GM19035 (cell line): ENCODE measurements at regions not wholly inside any gene's neighbourhood (a gene's known extent, or its start where the extent isn't known, plus 50 kb on each side); places are given as distances from the start of the nearest gene placed in this dataset.
"Not testable (repeated sequence)": the region's sequence is repeated elsewhere in the genome, so short reads cannot be mapped to it uniquely, and the experiment has no call there.

ENCODE experiments used
- ATAC-seq: cut with Tn5 transposase; IDR thresholded peaks from one replicate; pipeline ENCODE4 v1.9.1; 2021; ENCODE audit not compliant: unreplicated experiment

- no peak for ATAC-seq
These were observed 395.1 kb downstream of the TFAP2B start for GRCh38 chr6:51213811-51214210.

GRCh38 chr6:51214442-51214841, 395.8 kb downstream of the TFAP2B start:
- ATAC-seq, result no peak

- no peak for ATAC-seq
These were observed 399.5 kb downstream of the TFAP2B start for GRCh38 chr6:51218181-51218580.

GRCh38 chr6:51224580-51225240, 406.0 kb downstream of the TFAP2B start:
- not testable (repeated sequence) for ATAC-seq

DNA sequence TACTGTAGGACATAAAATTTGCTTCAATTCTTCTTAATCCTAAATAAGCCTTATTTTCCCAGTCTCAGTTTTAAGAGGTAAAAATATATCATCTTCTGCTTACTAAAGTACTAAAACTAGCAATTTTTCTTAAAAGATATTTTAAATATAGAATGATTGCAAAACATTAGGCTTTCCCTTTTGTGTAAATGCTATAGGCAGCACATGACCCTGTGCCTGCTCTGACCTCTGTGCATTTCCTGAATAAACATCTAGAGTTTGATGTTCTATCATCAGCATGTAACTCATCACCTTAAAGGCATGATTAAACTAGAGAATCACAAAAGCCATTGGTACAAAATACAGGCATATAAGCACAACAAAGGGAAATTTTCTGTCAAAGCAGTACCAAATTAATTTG, 422.7 kb downstream of the TFAP2B start:
- no peak for ATAC-seq

- no peak for ATAC-seq
These were observed 431.1 kb downstream of the TFAP2B start for GRCh38 chr6:51249798-51250197.

- ATAC-seq, result no peak
These were observed 431.6 kb downstream of the TFAP2B start for GRCh38 chr6:51250317-51250716.

DNA sequence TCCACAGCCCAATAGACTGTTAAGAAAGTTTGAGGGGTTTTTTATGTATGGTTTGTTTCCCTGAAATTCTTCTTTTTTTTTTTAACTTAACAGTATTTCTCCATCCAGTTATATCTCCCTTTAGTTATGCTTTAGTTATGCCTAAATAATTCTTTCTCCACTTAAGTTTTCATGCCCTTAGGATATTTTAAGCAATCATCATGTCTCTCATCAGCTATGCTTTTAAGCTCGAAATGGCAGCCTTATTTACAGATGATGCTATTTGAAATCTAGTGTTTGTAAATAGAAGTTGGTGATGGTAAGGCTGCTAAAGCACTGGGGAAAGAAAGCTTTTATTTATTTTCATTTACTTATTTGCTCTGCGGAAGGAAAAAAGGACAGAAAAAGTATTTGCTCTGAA, 439.3 kb downstream of the TFAP2B start:
- ATAC-seq, result no peak

DNA sequence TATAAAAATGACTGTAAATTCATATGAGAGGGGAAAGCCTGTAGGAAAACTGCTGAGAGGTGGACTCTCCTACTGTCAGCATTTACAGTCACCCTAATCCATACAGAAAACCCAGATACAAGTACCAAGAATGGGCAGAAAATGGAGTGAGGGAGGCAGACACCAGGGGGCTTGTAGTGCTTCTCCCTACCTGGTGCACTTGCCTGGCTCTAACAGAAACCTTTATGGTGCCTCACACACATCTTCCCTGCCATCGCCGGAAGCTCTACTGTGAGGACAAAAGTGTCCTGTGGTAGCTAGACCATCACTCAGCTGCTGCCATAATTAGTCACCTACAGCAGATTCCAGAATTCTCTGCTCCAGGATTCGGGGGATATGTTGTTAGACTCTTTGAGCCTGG, 441.3 kb downstream of the TFAP2B start:
- no peak for ATAC-seq

DNA sequence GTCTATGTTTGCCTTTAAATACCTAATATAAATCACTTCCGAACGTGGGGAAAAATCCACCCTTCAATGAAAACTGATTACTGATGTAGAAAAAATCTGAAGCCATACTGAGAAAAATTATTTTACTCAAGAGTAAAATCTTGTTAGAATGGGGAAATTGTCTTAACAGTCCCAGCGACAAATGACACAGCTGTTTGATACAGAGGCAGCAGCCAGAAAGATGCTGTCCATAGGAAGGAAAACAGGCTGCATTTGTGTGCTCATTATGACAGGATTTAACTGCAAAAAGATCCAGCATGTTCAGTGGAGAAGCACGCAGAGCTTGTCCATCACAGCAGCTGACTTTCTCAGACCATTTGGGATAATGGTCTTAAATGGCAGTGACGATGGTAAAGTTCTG, 443.0 kb downstream of the TFAP2B start:
- ATAC-seq, result no peak

GRCh38 chr6:51265426-51265825, 446.8 kb downstream of the TFAP2B start:
- no peak for ATAC-seq

GRCh38 chr6:51266604-51267003, 447.9 kb downstream of the TFAP2B start:
- ATAC-seq, result no peak

- ATAC-seq, result no peak
These were observed 450.0 kb downstream of the TFAP2B start for GRCh38 chr6:51268666-51269065.

- ATAC-seq, result no peak
These were observed 451.2 kb downstream of the TFAP2B start for GRCh38 chr6:51269876-51270275.

GRCh38 chr6:51271615-51272014, 452.9 kb downstream of the TFAP2B start:
- ATAC-seq, result no peak

DNA sequence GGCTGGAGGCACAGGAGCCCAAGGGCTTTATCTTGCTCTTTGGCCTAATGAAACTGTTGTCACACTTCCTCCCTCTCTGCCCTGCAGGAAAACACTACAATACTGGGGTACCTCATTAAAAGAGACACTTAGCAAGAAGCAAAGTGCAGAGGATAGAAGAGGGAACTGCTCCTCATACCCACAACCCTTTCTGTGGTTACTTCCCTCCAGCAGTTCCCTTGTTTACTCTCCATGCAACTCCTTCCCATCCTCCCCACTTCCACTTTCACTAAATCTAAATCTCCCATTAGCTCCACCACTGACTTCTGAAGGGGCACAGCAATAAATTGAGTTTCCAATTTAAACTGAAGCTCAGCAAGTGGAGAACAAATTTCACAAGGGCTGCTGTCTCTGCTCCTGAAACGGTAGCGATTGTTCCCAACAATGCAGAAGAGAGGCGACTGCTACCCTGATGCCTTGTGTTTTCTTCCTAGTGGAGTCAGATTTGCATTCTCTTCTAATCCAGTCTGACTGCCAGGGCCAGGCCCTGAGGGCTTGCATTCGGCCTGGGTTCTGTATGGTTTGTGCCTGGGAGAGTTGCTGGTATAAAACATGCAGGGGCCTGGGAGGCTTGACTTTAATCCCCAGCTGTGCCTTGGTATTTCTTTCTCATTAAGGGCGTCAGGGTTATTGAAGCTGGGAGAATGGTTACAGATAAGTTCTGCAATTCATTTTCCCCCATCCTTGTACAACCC, 454.7 kb downstream of the TFAP2B start:
- ATAC-seq, result no peak

DNA sequence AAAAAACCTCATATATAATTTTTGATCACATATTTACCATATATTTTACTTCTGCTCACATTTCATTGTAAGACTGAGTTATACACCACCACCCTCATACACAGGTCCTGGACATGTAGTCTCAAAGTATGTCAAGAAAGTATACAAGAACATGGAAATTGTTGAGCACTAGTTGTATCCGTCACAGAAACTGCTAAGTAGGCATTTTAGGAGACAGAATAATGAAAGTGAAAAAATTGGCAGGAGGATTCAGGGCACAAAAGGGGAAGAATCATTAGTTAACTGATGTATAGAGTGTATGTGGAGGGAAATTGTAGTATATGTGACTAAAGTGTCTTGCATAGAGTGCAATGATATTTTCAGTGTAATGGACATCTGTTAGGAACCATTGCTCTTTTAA, 458.8 kb downstream of the TFAP2B start:
- ATAC-seq, result no peak

DNA sequence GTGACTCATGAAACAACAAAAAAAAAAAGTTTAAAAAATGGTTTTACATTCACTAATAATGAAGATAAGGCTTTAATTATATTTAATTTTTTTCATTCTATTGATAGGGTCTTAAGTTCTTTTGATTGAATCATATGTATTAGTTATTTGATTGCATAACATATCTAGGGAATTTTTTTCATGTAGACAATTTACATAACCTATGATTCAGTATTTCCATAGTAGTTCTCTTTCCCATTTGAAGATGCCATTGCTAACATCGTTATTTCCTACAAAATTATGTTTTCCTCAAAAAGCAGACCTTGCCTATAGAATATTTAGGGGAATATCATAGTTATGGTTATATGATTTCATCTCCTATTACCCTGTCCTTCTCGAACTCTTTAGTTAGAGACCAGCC, 463.4 kb downstream of the TFAP2B start:
- ATAC-seq, result no peak

DNA sequence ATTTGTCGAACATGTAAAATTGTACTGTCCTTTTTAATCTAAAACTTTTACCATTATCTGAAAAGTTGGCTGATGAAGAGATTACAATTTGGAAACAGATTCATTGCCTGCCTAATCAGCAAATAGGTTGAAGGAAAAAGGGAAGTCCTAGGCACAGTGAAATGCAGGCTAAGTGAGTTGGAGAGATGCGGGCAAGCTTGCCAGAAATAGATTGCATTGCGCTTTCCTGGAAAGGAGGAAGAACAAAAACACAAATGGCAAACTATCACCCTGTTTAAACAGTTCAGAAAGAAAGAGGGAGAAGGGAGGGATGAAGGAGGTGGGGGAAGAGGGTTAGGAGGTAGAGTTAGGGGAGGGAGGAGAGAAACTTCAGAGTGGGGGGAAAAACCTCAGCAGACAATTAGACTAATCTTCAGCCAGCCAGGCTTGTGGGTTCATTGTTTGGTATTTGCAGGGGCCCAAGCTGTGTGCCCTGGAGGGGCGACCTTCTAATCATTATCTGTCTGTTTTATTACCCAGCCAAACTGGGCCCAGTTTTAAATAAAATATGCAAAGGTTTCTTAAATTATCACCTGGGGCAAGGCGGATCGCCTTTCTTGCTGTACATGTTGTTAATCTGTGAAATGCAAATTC, 465.2 kb downstream of the TFAP2B start:
- no peak for ATAC-seq

GRCh38 chr6:51285876-51286275, 467.2 kb downstream of the TFAP2B start:
- ATAC-seq, result no peak

- ATAC-seq, result no peak
These were observed 470.4 kb downstream of the TFAP2B start for GRCh38 chr6:51289041-51289440.

GRCh38 chr6:51292659-51293058, 474.0 kb downstream of the TFAP2B start:
- no peak for ATAC-seq
